Stimulated activated CD4-positive, alpha-beta T cell treated with anti-CD3 and anti-CD28 coated beads, Interleukin-4, amount 100 ng/mL, for 48 hours (primary cell): ENCODE measurements at regions not wholly inside any gene's neighbourhood (a gene's known extent, or its start where the extent isn't known, plus 50 kb on each side); places are given as distances from the start of the nearest gene placed in this dataset.

ENCODE experiments used
- DNase-seq, 2 donors: peaks; one replicate each; pipeline ENCODE4 v3.0.0-alpha.2; 2020; ENCODE audit warnings: low read depth in 2 of 2

DNA sequence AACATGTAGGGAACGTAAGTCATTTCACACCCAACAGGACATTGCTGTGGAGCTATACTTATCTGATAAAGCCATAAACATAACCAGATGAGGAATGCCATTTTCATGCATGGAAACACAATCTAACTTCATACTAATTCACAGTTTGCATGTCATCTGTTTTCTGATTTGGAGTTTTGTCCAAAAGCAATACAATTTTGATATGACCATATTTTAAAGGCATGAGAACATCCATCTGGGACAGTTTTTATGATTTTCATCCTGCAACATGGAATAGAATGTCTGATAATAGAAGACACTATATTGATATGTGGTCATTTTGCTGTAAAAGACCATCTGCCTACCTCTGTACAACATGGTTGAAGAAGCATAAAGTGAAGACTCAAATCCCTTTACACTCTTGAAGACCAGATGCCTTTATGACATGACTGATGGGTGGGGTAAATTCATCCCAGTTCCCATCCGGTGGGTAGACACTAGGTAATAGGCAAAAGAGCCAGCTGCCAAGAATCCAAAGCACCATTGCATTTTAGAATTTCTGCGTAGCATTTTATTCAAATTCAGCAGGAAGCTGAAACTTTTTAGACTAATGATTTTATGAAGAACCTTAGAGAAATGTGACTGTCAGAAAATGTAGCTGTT, 309.8 kb downstream of the LMO7 start:
- DNase-seq, result no peak

DNA sequence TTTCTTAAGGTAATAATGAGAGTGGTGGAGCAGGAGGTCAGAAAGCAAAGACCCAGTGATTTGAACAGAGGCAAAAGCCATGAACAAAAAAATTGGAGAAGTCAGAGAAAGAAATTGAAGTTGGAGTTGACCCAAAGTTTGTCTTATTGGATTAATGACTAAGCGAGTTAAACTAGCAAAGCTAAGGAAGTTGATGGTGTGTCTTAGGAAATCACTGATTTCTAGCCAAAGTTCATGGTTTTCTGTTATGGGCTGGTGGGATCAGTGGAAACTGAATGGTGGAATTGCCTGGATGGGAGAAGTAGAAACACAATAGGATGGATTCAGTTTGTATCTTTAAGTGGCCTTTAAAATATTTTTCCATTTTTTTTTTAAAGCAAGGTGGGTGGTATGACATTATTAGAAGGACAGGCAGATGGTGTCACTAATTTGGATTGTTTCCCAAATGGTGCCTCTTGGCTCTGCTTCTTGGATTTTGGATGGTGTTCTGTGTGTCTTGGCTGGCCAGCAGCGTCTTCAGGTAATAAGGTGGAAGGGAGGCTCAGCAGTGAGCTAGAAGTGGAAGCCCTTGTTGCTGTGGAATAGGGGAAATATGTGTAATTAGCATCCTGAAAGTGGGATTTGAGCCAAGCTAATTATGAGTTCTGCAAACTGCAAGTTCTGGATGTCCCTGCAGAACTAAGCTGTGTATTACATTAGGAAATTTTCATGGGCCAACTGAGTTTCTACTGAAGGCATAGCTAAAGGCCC, 302.9 kb downstream of the LMO7 start:
- no peak for DNase-seq

DNA sequence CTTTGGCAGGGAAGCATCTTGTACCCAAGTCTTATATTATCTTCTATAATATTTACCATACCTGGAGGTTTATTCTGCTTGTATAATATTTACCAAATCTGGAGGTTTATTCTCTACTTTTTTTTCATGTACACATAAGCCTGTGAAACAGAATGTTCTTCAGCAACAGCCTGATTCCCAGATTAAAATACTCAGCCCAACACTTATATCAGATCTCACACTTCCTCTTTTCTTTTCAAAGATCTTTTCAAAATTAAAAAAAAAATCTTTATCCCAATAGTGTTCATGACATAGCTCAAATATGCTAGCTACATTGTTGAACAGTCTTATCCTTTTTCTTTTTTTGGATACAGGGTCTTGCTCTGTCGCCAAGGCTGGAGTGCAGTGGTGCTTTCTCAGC, 300.7 kb downstream of the LMO7 start:
- no peak for DNase-seq

DNA sequence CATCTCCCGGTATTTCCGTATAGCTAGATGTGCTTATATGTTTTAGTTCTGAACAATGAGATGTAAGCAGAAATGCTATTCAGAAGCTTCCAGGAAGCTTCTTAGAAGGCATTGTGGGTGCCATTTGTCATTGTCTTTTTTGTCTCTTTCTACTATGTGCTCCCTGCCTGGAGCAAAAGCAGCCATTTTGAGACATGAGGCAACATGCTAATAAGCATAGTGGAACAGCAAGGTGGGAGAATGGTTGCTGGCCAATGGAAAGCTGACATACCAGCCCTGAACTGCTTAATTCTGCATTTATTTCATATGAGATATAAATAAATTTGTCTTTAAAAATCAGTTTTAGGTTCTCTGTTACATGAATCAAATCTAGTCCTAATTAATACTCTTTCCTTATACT, 299.7 kb downstream of the LMO7 start:
- no peak for DNase-seq

DNA sequence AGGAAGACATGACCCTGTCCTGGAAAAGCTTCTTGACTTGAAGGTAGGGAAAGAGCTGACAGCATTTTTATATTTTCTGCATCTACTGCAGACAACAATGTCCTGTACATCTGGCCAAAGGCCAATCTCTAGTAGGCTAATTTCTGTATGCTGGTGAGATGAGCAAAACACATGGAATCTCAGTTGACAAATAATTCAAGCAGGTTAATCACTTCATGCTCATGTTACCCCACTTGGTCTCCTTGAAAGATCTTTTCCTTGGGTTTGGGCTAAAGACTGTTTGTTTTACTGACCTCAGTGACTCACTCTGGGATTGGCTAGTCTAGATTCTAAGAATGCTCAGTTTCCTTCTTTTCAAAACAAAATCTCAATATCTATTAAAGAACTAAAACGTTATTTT, 298.8 kb downstream of the LMO7 start:
- DNase-seq, result no peak

DNA sequence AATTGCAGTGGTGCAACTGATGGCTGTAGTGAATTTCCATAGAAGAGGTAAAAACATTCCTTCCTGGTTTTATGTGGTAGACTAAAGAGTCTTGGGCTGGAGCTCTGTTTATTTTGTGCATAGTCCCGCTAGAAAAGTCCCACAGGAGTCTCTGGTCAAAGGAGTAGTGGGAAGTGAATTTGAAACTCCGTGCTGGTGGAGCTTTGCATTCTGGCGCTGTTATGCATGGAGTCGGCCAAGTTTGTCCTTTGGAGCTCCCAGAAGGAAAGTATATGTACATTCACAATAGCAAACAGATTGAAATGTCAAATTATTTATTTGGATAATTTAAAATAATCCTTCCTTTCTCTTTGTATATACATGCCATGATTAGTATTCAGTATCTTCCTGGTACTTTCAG, 296.5 kb downstream of the LMO7 start:
- DNase-seq, result no peak

DNA sequence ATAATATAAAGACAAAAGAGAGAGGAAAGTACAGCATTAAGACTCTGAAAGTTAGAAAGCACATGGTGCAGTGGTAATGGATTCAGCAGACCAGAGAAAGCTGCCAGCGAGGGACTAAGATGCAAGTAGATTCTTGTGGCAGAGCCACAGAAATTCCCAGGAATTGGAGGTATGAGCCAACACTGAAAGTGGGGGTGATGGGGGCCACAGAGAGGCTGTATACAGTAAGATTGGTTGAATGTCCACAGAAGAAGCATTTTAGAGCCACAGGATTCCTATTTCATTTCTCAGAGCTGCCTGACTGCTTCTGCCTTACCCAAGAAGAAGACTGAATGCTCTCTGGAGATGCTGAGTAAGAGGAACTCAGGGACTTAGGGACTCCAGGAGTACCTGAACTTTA, 295.0 kb downstream of the LMO7 start:
- no peak for DNase-seq

DNA sequence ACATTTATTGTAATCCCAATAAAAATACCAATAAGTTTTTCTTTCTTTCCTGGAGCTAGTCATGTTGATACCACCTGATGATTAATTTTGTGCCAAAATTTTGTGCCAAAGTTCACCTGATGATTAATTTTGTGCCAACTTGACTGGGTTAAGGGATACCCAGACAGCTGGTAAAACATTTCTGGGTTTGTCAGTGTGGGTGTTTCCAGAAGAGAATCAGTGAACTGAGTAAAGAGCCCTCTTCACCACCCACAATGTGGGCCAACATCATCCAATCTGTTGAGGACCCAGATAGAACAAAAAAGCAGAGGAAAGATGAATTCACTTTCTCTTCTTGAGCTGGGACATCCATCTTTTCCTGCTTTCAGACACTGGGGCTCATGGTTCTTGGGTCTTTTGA, 292.9 kb downstream of the LMO7 start:
- DNase-seq, result no peak

DNA sequence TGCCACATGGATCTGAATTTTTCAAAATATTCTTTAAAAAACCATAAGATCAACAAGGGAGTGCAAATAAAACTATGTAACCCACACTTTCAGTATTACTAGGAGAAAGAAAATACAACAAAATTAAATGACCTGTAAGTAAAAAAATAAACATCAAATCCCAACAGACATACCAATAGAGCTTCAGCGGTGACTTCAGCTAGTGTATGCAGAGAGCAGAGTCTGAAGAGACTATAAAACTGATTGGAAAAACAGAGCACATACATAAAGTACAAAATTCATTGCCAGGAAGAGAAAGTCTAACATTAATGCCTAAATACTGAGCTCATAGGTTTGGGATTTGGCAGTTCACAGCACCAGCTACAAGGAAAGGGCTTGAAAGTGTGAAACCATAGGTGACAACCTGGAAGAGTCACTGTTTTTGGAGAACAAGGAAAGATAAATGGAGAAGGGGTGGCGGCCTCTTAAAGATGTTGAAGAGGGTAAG, 291.1 kb downstream of the LMO7 start:
- DNase-seq, result no peak

DNA sequence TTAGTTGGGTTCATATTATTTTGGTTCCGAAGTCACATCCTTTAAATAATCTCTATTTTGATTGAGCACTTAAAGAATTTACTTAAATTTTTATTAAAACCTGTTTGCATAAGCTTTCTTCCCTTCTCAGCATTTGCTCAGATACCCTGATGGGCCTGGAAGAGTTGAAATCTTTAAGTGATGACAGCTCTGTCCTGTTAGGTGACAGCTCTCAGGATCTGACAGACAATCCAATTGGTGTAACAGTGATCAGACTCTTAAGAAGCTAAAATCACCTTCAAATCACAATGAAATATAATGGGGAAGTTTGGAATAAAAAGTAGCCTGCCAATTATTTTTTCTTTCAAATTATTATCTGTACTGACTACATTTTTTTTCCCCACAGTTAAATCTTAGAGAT, 284.4 kb downstream of the LMO7 start:
- no peak for DNase-seq

DNA sequence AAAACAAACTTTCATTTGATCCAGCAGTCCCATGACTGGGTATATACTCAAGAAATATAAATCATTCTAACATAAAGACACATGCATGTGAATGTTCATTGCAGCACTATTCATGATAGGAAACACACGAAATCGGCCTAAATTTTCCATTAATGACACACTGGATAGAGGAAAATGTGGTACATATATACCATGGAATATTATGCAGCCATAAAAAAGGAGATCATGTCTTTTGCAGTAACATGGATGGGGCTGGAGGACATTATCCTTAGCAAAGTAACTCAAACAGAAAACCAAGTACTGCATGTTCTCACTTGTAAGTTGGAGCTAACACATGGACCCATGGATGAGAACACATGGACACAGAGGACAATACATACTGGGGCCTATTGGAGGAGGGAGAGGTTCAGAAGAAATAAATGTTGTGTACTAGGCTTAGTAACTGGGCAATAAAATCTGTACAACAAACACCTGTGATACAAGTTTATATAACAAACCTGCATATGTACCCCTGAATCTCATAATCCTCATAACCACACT, 283.6 kb downstream of the LMO7 start:
- no peak for DNase-seq

DNA sequence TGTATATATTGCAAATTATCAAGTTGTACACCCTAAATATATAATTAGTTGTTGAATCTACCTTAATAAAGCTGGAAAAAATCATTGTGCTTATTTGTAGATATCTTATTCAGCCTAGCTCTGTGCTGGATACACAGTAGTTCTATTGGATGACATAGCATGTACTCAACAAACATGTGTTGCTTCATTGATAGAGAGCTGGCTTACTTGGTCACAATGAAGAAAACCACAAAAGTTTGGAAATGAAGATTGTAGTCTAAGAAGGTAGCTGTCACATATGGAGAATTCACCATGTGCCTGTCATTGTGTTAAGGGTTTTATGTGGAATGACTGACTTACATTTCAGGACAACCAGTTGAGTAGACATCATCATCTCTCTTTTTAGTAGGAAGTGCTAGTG, 278.9 kb downstream of the LMO7 start:
- DNase-seq, result no peak

DNA sequence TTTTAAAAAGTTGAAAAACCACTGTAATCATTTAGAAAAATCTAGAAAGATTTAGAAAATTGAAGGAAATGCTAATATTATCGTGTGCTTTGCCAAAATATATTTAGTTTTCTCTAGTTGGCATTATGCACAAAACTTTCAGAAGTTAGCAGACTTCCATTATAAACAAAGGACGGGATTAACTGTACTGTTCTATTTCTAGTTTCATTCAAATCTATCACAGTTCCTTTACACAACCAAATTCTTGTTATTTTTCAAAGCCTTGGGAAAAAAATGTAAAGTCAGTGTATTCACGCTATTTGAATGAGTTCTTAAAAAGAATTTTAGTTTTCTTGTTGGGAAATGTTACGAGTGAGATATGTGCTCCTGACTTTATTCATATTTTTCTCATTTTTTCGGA, 277.8 kb downstream of the LMO7 start:
- DNase-seq, result no peak

DNA sequence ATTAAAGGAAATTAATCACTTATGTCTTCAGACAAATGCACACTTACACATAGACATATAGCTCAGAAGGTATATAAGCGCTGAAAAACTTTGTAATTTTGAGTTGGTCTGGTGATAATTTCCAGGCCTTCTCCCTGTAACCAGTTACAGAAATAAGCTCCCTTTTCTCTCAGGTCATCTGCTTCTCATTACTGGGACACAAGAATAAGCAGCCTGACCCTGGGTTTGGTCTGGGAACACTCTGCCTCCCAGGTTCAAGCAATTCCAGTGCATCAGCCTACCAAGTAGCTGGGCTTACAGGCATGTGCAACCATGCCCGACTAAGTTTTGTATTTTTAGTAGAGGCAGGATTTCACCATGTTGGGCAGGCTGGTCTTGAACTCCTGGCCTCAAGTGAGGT, 274.5 kb downstream of the LMO7 start:
- no peak for DNase-seq
